PC-9 (cell line): ENCODE measurements at regions not wholly inside any gene's neighbourhood (a gene's known extent, or its start where the extent isn't known, plus 50 kb on each side); places are given as distances from the start of the nearest gene placed in this dataset.

Experiments
- BruUV-seq: library from RNA; stranded (reverse); fragments of 400-500 nt; replicated peaks from 2 replicates; lab custom pipeline; 2021; lab: Mats Ljungman, UMichigan
- CTCF ChIA-PET: fragments of 300-600 bp; sonication (Branson Sonifier 250); formaldehyde crosslinking; loops from one replicate; lab custom pipeline; 2022; ENCODE audit warnings: antibody characterized with exemption; lab: Charles Lee
- POLR2A ChIA-PET: fragments of 300-600 bp; sonication (Branson Sonifier 250); formaldehyde crosslinking; loops from one replicate; lab custom pipeline; 2022; ENCODE audit warnings: antibody characterized with exemption; ENCODE audit not compliant: unreplicated experiment; lab: Charles Lee
- DNase-seq, 2 experiments: peaks; one replicate each; pipeline versions ENCODE4 v3.0.0 to v3.0.0-alpha.2; 2015 to 2022; ENCODE audit warnings: mixed read lengths in 1 of 2
- H2AFZ ChIP-seq: fragments of 200-600 bp; sonication (generic); 2 replicates; pipeline ENCODE4 v1.8.1; 2017; ENCODE audit warnings: antibody characterized with exemption
- H3F3A ChIP-seq: fragments of 200-600 bp; sonication (generic); 2 replicates; pipeline ENCODE4 v1.8.1; 2017; ENCODE audit warnings: antibody characterized with exemption, mild to moderate bottlenecking, low read depth; ENCODE audit not compliant: insufficient read depth
- H3K27ac ChIP-seq: fragments of 200-600 bp; sonication (generic); 2 replicates; pipeline ENCODE4 v1.6.1; 2016; ENCODE audit warnings: mixed run types
- H3K27me3 ChIP-seq: fragments of 200-600 bp; sonication (generic); 2 replicates; pipeline ENCODE4 v1.6.1; 2016; ENCODE audit warnings: low read depth, mixed run types; ENCODE audit not compliant: insufficient read depth
- H3K36me3 ChIP-seq: fragments of 200-600 bp; sonication (generic); 2 replicates; pipeline ENCODE4 v1.6.1; 2016; ENCODE audit warnings: low read depth, mixed run types
- H3K4me1 ChIP-seq: fragments of 200-600 bp; sonication (generic); replicated peaks from 2 replicates; pipeline ENCODE4 v1.6.1; 2016; ENCODE audit warnings: mixed run types; ENCODE audit not compliant: insufficient read depth
- H3K4me2 ChIP-seq: fragments of 200-600 bp; sonication (generic); 2 replicates; pipeline ENCODE4 v1.6.1; 2017; ENCODE audit warnings: mixed run types
- H3K4me3 ChIP-seq: fragments of 200-600 bp; sonication (generic); 2 replicates; pipeline ENCODE4 v1.6.1; 2016; ENCODE audit warnings: mixed run types
- H3K79me2 ChIP-seq: fragments of 200-600 bp; sonication (generic); 2 replicates; pipeline ENCODE4 v1.6.1; 2017; ENCODE audit warnings: low read depth, mixed run types
- H3K9me2 ChIP-seq: fragments of 200-600 bp; sonication (generic); 2 replicates; pipeline ENCODE4 v1.8.1; 2017; ENCODE audit warnings: mild to moderate bottlenecking; ENCODE audit not compliant: insufficient read depth
- H3K9me3 ChIP-seq: fragments of 200-600 bp; sonication (generic); 2 replicates; pipeline ENCODE4 v1.8.1; 2016; ENCODE audit warnings: low read depth; ENCODE audit not compliant: insufficient read depth
- H4K20me1 ChIP-seq: fragments of 200-600 bp; sonication (generic); 2 replicates; pipeline ENCODE4 v1.8.1; 2017; ENCODE audit not compliant: insufficient read depth
- CTCF ChIP-seq: fragments of 200-600 bp; sonication (generic); conservative IDR thresholded peaks from 2 replicates; pipeline ENCODE4 v1.6.1; 2017; ENCODE audit warnings: mixed run types, antibody characterized with exemption, mild to moderate bottlenecking, moderate library complexity
- EZH2 ChIP-seq: fragments of 200-600 bp; sonication (generic); IDR thresholded peaks from 2 replicates; pipeline ENCODE4 v1.8.0; 2017; ENCODE audit warnings: antibody characterized with exemption, low read depth
- intact Hi-C: fragments of 100-400 bp; cut with micrococcal nuclease; formaldehyde crosslinking; loops from one replicate; pipeline ENCODE4 v1.10.0; 2022; ENCODE audit not compliant: unreplicated experiment

DNA sequence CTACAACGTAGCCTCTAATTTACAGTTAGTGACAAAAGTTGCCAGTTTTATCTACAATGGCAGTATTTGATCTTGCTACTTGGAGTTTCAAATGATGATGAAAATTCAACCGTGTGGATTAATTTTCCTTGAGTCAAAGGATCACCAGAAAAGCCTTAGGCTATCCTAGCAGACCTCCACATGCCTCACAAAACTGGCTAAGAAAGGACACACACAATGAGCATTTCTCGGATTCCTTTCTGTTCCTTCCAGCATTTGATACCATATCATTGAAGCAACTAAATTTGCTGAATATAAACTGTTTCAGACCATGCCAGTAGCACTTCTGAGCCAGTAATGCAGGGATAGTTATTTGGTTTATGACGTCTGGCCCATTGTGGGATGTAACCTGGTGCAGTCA is 587.4 kb upstream of the MDFIC2 start:
- Histone ChIP-seq H2AFZ (no peak overlapping the region), H3F3A (no peaks in the 10 kb centered on the region), H3K79me2 (no peaks in the 10 kb centered on the region), H3K9me2 (no peaks in the 10 kb centered on the region), H4K20me1 (no peaks in the 10 kb centered on the region), H3K36me3 (no peaks in the 10 kb centered on the region), H3K9me3 (no peaks in the 10 kb centered on the region), H3K27ac (no peak overlapping the region), H3K4me2 (no peak overlapping the region), H3K4me1 (no peaks in the 10 kb centered on the region), H3K4me3 (no peak overlapping the region), H3K27me3 (no peaks in the 10 kb centered on the region)
- intact Hi-C loops: no loop called here
- DNase-seq: no peak
- TF ChIP-seq EZH2 (no peak), CTCF (no peak)
- CTCF ChIA-PET: no interaction called here
- no TSS peak for BruUV-seq
- POLR2A ChIA-PET: no interaction called here

DNA sequence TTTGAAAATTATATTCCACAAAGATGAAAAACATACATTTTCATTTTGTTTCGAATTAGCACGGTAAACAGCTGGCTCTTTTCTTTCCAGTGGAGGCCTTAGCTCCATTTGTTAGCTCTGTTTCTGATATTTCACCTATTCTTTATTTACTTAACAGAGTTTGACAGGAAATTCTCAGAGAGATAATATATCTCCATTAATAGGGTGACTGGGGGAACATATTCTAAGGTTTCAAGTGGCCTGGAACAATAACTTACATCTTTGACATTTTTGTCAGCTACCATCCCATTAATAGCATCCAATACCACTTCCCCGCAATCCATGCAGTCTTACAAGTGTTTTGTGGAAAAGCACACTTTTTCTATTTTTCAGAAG is 577.6 kb upstream of the MDFIC2 start:
- POLR2A ChIA-PET: no interaction called here
- BruUV-seq: no TSS peak
- intact Hi-C loops: no loop called here

GRCh38 chr3:70889162-70890019 is 577.0 kb upstream of the MDFIC2 start:
- H3K27ac ChIP-seq: no peak overlapping the region
- H2AFZ ChIP-seq: no peak overlapping the region
- no peaks in the 10 kb centered on the region for H3K4me1 ChIP-seq
- ChIA-PET CTCF (no interaction called here), POLR2A (no interaction called here)
- no peak overlapping the region for H3K4me2 ChIP-seq
- no TSS peak for BruUV-seq
- no peaks in the 10 kb centered on the region for H3K9me3 ChIP-seq
- TF ChIP-seq EZH2 (no peak), CTCF (no peak)
- DNase-seq: no peak
- no peaks in the 10 kb centered on the region for H3K79me2 ChIP-seq
- intact Hi-C loops: no loop called here
- H3K36me3 ChIP-seq: no peaks in the 10 kb centered on the region
- H3K4me3 ChIP-seq: no peak overlapping the region
- no peaks in the 10 kb centered on the region for H4K20me1 ChIP-seq
- no peaks in the 10 kb centered on the region for H3F3A ChIP-seq
- H3K9me2 ChIP-seq: no peaks in the 10 kb centered on the region
- peaks cover 4% of the 10 kb centered on the region; the same call in 1 of the 2 replicates for H3K27me3 ChIP-seq

More for the DNA sequence above, 577.6 kb upstream of the MDFIC2 start:
- no peaks in the 10 kb centered on the region for H3K36me3 ChIP-seq
- no peaks in the 10 kb centered on the region for H3K9me3 ChIP-seq
- H3F3A ChIP-seq: no peaks in the 10 kb centered on the region
- no peak overlapping the region for H2AFZ ChIP-seq
- DNase-seq: no peak
- H3K4me1 ChIP-seq: no peaks in the 10 kb centered on the region
- H3K9me2 ChIP-seq: no peaks in the 10 kb centered on the region
- no peak overlapping the region for H3K4me2 ChIP-seq
- H3K27ac ChIP-seq: no peak overlapping the region
- H3K79me2 ChIP-seq: no peaks in the 10 kb centered on the region
- CTCF ChIA-PET: no interaction called here
- no peaks in the 10 kb centered on the region for H4K20me1 ChIP-seq
- H3K4me3 ChIP-seq: no peak overlapping the region
- TF ChIP-seq CTCF (no peak), EZH2 (no peak)
- peaks cover 4% of the 10 kb centered on the region; the same call in 1 of the 2 replicates for H3K27me3 ChIP-seq
